ENCODE measurements at regions not wholly inside any gene's neighbourhood (a gene's known extent, or its start where the extent isn't known, plus 50 kb on each side); places are given as distances from the start of the nearest gene placed in this dataset.

DNA sequence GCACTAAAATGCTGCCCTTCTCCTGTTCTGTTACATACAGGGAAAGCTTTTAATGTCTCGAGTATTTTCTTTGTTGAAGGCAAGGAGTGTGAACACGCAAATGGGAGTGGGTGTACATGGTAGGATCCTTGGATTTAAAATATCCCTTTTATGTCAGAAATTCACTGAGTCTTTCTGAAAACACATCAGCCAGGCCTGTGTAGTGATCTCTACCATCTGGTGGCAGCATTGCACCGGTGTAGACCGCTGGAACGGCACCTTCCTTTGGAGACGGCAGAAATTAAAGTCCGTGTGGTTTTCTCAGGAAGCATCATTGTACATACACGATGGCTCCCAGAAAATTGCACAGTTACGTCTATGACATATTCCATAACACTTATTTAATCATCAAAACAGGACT is 515.8 kb downstream of the GALR1 start:
- peak; percentile 2 to 14 for DNase-seq

DNA sequence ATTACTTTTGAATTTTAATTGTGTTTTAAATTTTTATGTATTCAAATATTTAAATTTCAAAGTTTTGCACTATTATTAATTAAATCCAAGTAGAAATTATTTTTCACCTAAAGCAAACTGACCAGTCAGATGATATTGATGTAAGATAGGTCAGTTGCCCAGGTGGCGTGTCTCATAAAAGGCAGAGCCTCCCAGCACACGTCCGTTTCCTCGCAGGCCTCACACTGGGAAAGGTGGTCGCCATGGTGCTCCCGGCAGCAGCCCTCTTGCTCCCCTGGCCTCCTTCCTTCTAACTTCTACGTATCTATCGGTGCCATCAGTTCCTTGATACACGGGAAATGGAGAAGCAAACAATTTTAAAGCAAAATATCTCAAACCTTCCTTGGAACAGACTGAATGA is 516.8 kb downstream of the GALR1 start:
- no peak for DNase-seq

DNA sequence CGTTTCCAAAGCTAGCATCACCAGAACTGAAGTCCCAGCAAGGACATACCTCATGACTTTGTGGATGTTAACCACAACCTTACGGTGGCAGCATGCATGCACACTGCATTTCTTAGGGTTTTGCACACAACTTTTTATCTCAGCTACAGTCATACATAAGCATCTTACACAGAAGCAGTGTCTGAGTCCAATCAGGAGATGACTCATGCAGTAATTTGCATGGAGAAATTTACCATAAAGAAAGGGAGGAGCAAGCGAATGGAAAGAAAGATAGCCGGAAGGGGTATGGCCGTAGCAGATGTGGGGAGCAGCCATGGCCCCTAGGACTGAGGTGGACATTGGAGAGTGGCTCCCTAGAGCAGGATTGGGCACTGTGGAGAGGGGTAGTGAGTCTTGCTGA is 522.5 kb downstream of the GALR1 start:
- DNase-seq = no peak

DNA sequence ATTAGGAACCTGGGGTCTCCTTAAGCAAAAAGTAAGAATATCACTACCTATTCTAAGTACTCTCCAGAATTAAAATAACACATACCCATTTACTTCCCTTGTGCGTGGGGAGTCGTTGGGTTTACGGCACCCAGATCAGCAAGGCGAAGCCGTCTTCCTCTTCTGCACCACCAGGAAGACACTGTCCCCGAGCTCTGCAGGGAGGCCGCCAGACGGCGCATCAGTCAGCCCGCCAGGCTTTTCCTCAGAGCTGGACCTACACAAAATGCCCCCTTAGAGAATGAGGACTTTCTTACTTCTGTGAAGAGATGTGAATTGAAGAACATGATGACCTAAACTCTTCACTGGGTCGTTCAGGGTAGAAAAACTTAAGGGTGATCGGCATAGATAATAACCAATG is 526.5 kb downstream of the GALR1 start:
- no peak for DNase-seq

- no peak for DNase-seq
Observed at GRCh38 chr18:77777163-77777562, 527.5 kb downstream of the GALR1 start.

- no peak for DNase-seq
Observed at GRCh38 chr18:77784759-77785379, 535.2 kb downstream of the GALR1 start.

- DNase-seq = no peak
Observed at GRCh38 chr18:77785415-77785975, 535.8 kb downstream of the GALR1 start.

DNA sequence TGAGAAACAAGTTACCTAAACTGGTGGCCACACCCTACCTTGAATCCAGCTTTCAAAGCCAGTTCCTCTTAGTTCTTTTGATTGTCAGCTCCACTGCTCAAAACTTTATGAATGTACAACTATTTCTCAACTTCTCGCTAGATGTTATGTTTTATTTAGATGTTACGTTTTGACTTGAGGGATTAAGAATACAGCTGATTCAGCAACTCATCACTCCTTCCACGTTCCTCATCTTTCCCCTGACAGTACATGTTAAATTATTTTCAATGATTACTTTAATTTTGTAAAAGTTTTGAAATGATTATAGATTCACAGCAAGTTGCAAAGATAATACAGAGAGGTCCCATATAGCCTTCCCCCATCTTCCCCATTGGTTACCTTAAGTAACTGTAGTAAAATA is 553.4 kb downstream of the GALR1 start:
- DNase-seq = no peak

GRCh38 chr18:77804382-77804781 is 554.7 kb downstream of the GALR1 start:
- no peak for DNase-seq

DNA sequence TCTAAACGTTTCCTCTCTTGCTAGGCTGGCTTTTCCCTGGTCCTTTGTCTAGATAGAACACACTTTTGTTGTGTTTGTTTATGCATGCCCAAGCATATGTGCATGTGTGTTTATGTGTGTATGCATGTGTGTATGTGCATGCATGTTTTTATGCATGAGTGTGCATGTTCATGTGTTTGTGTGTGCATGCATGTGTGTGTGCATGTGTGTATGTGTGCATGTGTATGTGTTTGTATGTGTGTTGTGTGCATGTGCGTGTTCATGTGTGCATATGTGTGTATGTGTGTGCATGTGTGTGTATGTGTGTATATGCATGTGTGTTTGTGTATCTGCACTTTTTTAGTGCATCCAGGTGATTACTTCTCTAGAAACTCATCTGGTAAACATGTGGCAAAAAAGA is 558.0 kb downstream of the GALR1 start:
- DNase-seq = no peak

GRCh38 chr18:77811503-77811902 is 561.9 kb downstream of the GALR1 start:
- no peak for DNase-seq

- no peak for DNase-seq
Observed at GRCh38 chr18:77815666-77816338, 566.2 kb downstream of the GALR1 start.

GRCh38 chr18:77818328-77818727 is 568.7 kb downstream of the GALR1 start:
- DNase-seq = no peak

DNA sequence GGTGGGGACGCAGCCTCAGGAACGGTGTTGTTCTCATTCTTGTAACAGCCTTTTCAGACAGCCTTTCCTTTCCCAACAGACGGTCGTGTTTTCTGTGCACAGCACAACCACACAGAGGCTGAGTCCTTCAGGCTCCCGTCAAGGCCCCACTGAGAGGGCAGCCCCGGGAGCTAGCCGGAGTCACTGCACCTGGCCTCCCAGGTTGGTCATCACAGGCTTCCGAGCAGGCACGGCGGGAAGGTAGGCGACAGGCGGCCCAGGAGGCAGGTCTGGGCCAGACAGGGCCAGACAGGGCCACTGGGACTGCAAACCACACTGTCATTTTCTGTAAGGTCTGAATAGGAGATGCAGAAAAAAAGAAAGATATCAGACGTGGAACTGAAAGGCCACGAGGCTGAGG is 570.8 kb downstream of the GALR1 start:
- DNase-seq = no peak

DNA sequence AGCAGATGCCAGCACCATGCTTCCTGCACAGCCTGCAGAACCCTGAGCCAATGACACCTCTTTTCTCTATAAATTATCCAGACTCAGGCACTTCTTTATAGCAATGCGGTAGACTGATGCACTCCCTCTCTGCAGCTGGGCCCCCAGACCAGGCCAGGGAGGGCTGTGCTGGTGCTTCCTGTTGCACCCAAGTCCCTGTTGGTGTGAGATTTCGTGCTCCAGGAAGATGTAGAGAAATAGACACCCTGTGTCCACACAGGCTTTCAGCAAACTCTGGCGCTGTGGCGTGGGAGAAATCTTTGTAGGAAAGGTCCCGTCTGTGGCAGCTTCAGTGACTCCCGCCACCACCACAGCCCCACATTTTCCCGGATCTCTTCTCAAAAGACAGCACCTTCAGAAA is 572.2 kb downstream of the GALR1 start:
- DNase-seq = no peak

GRCh38 chr18:77822632-77823031 is 573.0 kb downstream of the GALR1 start:
- DNase-seq = no peak

- DNase-seq = no peak
Observed at GRCh38 chr18:77833807-77834206, 584.2 kb downstream of the GALR1 start.

- no peak for DNase-seq
Observed at GRCh38 chr18:77851802-77852201, 602.2 kb downstream of the GALR1 start.

- DNase-seq = no peak
Observed at GRCh38 chr18:77853859-77854258, 604.2 kb downstream of the GALR1 start.

DNA sequence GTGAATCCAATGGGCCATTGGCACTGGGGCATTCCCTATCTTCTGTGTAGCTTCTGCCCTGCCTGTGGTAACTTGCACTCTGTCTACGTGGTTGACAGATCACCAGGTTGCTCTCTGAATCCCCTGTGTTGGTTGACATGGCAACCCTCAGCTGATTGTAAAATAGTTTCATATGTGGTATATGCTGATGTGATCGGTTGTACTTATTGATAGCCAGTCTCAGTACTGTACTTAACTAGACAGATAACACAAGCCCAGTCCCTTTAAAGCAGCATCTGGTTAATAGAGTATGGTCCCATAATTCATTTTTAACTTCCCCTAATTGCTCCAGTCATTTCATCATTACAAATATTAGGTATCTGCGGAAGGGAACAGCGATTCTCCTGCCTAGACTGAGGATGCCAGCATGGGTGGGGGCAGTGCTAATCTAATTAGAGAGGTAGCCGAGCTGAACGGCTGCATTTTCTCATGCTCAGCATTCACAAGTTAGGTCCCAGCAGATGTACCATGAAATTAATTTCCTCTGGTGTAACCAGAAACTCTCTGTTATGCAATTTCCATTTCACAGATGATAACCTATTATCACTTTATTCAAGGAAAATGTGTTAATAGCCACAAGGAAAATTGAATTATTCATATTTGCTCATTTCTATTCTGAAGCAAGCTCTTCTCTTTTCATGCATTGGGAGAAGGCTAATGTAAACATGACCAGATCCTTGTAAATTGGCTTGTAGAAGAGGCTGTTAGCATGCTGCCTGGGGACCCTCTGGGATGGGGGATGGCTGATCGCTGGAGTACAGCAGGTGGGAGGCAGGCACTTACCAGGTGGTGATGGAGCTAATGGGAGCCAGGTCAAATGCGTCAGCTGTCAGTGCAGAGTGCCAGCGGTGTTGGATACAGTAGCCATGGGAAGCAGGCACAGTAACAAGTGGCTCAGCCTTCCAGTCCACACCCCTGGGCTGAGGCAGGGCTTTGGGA is 608.3 kb downstream of the GALR1 start:
- DNase-seq = no peak

DNA sequence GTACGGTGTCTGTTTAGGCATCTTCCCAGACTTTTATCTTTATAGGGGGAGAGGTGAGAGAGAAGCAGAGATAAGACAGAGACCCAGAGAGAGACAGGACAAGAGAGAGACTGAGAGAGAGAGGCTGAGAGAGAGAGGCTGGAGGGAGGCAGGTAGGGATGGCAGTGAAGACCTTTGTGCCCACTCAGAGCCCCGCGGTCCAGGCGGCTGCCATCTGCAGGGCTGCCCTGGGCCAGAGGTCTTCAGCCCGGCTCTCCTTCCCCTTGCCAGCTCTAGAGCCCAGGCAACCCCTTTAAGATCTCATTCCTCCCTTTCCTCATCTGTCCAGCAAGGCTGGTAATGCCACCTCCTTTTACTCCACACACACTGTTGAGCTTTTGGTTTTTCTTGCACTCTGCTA is 610.0 kb downstream of the GALR1 start:
- DNase-seq = no peak

DNA sequence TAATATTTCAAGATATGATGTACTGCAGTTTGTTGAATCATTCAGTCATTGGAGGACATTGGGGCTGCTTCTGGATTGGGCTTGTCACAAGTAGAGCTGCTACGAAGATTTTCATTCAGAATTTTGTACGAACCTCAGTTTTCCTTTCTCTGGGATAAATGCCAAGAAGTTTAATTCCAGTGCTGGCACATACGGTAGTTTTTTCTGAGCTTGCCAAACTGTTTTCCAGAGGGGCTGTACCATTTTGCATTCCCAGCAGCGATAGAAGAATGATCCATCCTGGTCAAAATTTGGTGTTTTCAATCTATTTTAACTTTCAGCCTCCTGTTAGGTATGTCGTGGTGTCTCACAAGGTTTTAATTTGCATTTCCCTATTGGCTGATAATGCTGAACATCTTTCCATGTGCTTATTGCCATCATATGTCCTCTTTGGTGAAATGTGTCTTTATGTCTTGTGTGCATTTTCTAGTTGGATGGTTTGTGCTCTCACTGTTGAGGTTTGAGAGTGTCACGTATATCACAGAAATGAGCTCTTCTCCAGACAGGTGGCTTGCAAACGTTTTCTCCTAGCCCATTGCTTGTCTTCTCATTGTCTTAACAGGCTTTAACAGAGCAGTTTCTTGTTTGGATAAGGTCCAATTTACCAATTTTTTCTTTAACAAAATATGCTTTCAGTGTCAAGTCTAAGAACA is 612.6 kb downstream of the GALR1 start:
- DNase-seq = no peak

- DNase-seq = no peak
Observed at GRCh38 chr18:77865853-77866252, 616.2 kb downstream of the GALR1 start.
